Activated CD8-positive, alpha-beta T cell treated with anti-CD3 and anti-CD28 coated beads for 36 hours (primary cell): ENCODE measurements at regions not wholly inside any gene's neighbourhood (a gene's known extent, or its start where the extent isn't known, plus 50 kb on each side); places are given as distances from the start of the nearest gene placed in this dataset.

Source experiments
- ATAC-seq: fragments of 200-7000 bp; cut with Tn5 transposase; one replicate; pipeline ENCODE4 v1.10.0; 2021; ENCODE audit warnings: mild to moderate bottlenecking, moderate library complexity
- CTCF ChIA-PET: fragments of 350-600 bp; sonication (Branson Sonifier 250); formaldehyde crosslinking; loops from one replicate; lab custom pipeline; 2021; ENCODE audit warnings: antibody characterized with exemption; lab: Charles Lee
- POLR2A ChIA-PET: fragments of 350-600 bp; sonication (Branson Sonifier 250); formaldehyde crosslinking; loops from one replicate; lab custom pipeline; 2021; ENCODE audit warnings: antibody characterized with exemption; lab: Charles Lee
- DNase-seq: peaks from one replicate; pipeline ENCODE4 v3.0.0-alpha.2; 2020
- H3K27ac Mint-ChIP-seq: one replicate; pipeline ENCODE4 v1.8.0; 2021; ENCODE audit warnings: mild to moderate bottlenecking, mixed read lengths
- H3K27me3 Mint-ChIP-seq: one replicate; pipeline ENCODE4 v1.8.0; 2021; ENCODE audit warnings: mixed read lengths
- H3K36me3 Mint-ChIP-seq: one replicate; pipeline ENCODE4 v1.8.0; 2021; ENCODE audit warnings: low read depth, mixed read lengths
- H3K4me1 Mint-ChIP-seq: one replicate; pipeline ENCODE4 v1.8.0; 2021; ENCODE audit warnings: low read depth, mixed read lengths
- H3K4me3 Mint-ChIP-seq: one replicate; pipeline ENCODE4 v1.8.0; 2021; ENCODE audit warnings: mild to moderate bottlenecking, moderate library complexity, mixed read lengths
- H3K9me3 Mint-ChIP-seq: one replicate; pipeline ENCODE4 v1.8.0; 2021; ENCODE audit warnings: mixed read lengths
- intact Hi-C: fragments of 100-400 bp; cut with micrococcal nuclease; formaldehyde crosslinking; loops from one replicate; pipeline ENCODE4 v1.10.0; 2022
- TF ChIP-seq, protein P1 (sequence below): fragments of 200-600 bp; IDR thresholded peaks from one replicate; pipeline ENCODE4 v1.8.0; 2022; ENCODE audit warnings: antibody characterized with exemption, mild to moderate bottlenecking

DNA sequence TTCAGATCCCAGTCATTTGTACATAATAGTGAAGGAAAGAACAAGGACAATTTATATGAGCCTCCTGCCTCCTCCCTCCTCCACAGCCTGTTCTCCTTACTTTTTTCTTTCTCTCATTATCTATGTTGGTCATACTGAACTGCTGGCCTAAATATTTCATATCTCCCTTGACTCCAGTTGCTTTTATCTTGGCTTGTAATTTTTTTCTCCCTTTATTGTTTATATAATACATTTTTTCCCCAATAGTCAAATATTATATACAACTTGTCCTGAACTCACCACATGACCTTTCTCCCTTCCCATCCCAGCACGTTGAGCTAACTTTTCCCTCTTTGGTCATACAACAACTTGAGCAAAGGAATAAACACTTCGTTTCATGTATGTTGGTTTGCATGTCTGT lies 752.1 kb downstream of the LTN1 start:
- Mint-ChIP-seq H3K9me3 (no peaks in the 10 kb centered on the region), H3K27me3 (no peaks in the 10 kb centered on the region), H3K27ac (no peak overlapping the region), H3K36me3 (no peaks in the 10 kb centered on the region), H3K4me3 (no peak overlapping the region), H3K4me1 (no peaks in the 10 kb centered on the region)
- ChIA-PET CTCF (no interaction called here), POLR2A (no interaction called here)
- intact Hi-C loops, result no loop called here
- no peak for DNase-seq
- TF ChIP-seq, protein P1, sequence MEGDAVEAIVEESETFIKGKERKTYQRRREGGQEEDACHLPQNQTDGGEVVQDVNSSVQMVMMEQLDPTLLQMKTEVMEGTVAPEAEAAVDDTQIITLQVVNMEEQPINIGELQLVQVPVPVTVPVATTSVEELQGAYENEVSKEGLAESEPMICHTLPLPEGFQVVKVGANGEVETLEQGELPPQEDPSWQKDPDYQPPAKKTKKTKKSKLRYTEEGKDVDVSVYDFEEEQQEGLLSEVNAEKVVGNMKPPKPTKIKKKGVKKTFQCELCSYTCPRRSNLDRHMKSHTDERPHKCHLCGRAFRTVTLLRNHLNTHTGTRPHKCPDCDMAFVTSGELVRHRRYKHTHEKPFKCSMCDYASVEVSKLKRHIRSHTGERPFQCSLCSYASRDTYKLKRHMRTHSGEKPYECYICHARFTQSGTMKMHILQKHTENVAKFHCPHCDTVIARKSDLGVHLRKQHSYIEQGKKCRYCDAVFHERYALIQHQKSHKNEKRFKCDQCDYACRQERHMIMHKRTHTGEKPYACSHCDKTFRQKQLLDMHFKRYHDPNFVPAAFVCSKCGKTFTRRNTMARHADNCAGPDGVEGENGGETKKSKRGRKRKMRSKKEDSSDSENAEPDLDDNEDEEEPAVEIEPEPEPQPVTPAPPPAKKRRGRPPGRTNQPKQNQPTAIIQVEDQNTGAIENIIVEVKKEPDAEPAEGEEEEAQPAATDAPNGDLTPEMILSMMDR, result no peak
- ATAC-seq, result no peak

DNA sequence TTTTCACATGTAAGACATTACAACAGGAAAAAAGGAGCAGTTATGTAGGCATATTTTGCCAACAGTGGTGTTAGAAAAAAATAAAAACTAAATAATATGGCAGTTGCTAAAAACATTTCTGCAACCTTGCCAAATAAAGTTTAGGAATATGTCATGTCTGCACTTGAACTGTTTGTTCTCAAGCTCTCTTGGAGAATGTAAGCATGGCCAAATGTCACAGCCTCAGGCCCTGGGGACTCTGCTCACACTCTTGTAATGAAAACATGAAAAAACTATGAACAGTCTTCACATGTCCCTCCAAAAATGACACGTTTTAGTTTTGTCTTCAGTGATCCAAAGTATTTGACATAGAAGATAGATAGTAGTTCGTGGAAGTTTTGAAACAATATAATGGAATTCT lies 753.3 kb downstream of the LTN1 start:
- Mint-ChIP-seq H3K36me3 (no peaks in the 10 kb centered on the region), H3K27ac (no peak overlapping the region), H3K4me3 (no peak overlapping the region), H3K4me1 (no peaks in the 10 kb centered on the region), H3K9me3 (no peaks in the 10 kb centered on the region), H3K27me3 (no peaks in the 10 kb centered on the region)
- CTCF ChIA-PET, result no interaction called here
- intact Hi-C loops, result no loop called here
- POLR2A ChIA-PET, result no interaction called here
- TF ChIP-seq, protein P1, result no peak
- no peak for ATAC-seq
- DNase-seq, result no peak

DNA sequence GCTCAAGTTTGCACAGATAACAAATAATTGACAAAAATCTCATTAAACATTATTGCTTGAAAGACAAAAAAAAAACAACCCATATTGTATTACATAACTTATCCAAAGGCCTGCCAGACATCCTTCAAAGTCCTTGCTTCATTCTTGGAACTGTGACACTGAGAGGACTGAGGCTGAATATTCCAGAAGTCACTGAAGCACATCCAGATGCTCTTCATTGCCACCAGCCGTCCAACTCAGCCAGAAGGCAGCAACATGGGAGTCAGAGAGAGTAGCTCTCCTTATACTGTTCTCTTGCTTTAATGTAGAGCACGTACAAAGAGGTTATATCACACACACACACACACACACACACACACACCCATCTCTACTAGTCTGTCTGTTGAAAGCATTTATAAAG lies 755.0 kb downstream of the LTN1 start:
- H3K27ac Mint-ChIP-seq, result no peak overlapping the region
- ATAC-seq (no peak), DNase-seq (no peak)
- H3K36me3 Mint-ChIP-seq, result no peaks in the 10 kb centered on the region
- intact Hi-C loops, result no loop called here
- ChIA-PET CTCF (no interaction called here), POLR2A (no interaction called here)
- H3K9me3 Mint-ChIP-seq, result no peaks in the 10 kb centered on the region
- TF ChIP-seq, protein P1, result no peak
- no peak overlapping the region for H3K4me3 Mint-ChIP-seq
- no peaks in the 10 kb centered on the region for H3K4me1 Mint-ChIP-seq
- H3K27me3 Mint-ChIP-seq, result no peaks in the 10 kb centered on the region

DNA sequence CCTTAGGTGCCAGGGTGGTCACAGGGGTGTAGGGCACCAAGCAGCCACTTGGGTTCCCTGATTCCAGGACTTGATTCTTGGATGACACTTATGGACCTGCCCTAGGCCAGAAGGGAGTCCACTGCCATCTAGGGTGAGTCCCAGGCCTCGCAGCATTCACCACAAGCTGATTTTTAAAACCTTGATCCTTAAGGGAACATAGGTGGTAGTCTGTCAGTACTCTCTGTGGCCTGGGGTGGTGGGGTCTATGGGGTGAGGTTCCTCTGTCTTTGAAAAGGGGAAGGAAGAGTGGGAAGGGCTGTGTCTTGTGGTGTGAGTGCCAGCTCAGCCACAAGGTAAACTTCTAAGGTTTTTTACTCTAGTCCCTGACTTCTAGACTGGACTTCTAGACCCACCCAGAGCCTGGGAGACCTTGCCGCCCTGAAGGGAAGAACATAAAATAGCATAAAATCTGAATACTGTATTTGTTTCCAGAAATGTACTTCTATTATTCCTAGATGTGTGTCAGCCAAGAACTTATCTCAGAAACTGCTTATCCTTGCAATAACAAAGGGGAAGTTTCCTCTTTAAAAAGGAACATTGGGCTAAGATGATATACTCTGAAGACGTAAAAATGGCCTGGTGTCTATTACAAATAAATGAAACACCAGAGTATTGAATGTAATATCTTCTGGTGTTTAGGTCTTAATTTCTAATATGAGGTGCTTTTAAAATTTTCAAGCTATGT lies 757.3 kb downstream of the LTN1 start:
- ATAC-seq, result no peak

DNA sequence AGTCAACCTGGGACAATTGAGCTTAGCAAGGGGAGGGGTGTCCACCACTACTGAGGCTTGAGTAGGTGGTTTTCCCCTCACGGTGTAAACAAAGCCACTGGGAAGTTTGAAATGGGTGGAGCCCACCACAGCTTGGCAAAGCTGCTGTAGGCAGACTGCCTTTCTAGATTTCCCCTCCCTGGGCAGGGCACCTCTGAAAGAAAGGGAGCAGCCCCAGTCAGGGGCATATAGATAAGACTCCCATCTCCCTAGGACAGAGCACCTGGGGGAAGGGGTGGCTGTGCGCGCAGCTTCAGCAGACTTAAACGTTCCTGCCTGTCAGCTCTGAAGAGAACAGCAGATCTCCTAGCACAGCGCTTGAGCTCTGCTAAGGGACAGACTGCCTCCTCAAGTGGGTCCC lies 758.4 kb downstream of the LTN1 start:
- TF ChIP-seq, protein P1, result no peak
- Mint-ChIP-seq H3K27me3 (no peaks in the 10 kb centered on the region), H3K36me3 (no peaks in the 10 kb centered on the region), H3K4me3 (no peak overlapping the region), H3K27ac (no peak overlapping the region), H3K4me1 (no peaks in the 10 kb centered on the region), H3K9me3 (no peaks in the 10 kb centered on the region)
- intact Hi-C loops, result no loop called here
- ATAC-seq, result no peak
- POLR2A ChIA-PET, result no interaction called here
- DNase-seq, result no peak
- CTCF ChIA-PET, result no interaction called here

More for the DNA sequence above, 757.3 kb downstream of the LTN1 start:
- ChIA-PET POLR2A (no interaction called here), CTCF (no interaction called here)
- no peak overlapping the region for H3K27ac Mint-ChIP-seq
- no peaks in the 10 kb centered on the region for H3K9me3 Mint-ChIP-seq
- H3K4me1 Mint-ChIP-seq, result no peaks in the 10 kb centered on the region
- TF ChIP-seq, protein P1, result no peak
- no peak overlapping the region for H3K4me3 Mint-ChIP-seq
- intact Hi-C loops, result no loop called here
- no peak for DNase-seq
- no peaks in the 10 kb centered on the region for H3K36me3 Mint-ChIP-seq
- H3K27me3 Mint-ChIP-seq, result no peaks in the 10 kb centered on the region
